ACC112 (cell line): ENCODE measurements at regions not wholly inside any gene's neighbourhood (a gene's known extent, or its start where the extent isn't known, plus 50 kb on each side); places are given as distances from the start of the nearest gene placed in this dataset.

ENCODE experiments used
- H2AFZ ChIP-seq: fragments of 200-600 bp; sonication (generic); one replicate; pipeline ENCODE4 v1.6.0; 2017; ENCODE audit warnings: antibody characterized with exemption, low read length; ENCODE audit not compliant: unreplicated experiment
- H3K27ac ChIP-seq: fragments of 200-600 bp; sonication (generic); 2 replicates; pipeline ENCODE4 v1.5.1; 2014; ENCODE audit warnings: low read depth, mild to moderate bottlenecking, antibody characterized with exemption, low read length, moderate library complexity
- H3K27me3 ChIP-seq: fragments of 200-600 bp; sonication (generic); 2 replicates; pipeline ENCODE4 v1.6.1; 2014; ENCODE audit warnings: mild to moderate bottlenecking, antibody characterized with exemption, low read length, moderate library complexity, mixed read lengths; ENCODE audit not compliant: insufficient read depth
- H3K36me3 ChIP-seq: fragments of 200-600 bp; sonication (generic); 2 replicates; pipeline ENCODE4 v1.6.1; 2016; ENCODE audit warnings: mild to moderate bottlenecking, antibody characterized with exemption, low read length, moderate library complexity, mixed read lengths; ENCODE audit not compliant: insufficient read depth
- H3K4me1 ChIP-seq: fragments of 200-600 bp; sonication (generic); one replicate; pipeline ENCODE4 v1.6.1; 2016; ENCODE audit warnings: low read length, mixed read lengths; ENCODE audit not compliant: insufficient read depth, unreplicated experiment, control insufficient read depth
- H3K4me3 ChIP-seq: fragments of 200-600 bp; sonication (generic); 2 replicates; pipeline ENCODE4 v1.5.1; 2014; ENCODE audit warnings: mild to moderate bottlenecking, low read depth, low read length
- H3K79me2 ChIP-seq: fragments of 200-600 bp; sonication (generic); one replicate; pipeline ENCODE4 v1.6.0; 2016; ENCODE audit warnings: low read length; ENCODE audit not compliant: control insufficient read depth, unreplicated experiment, insufficient read depth

- H3K36me3 ChIP-seq: no peaks in the 10 kb centered on the region
- no peaks in the 10 kb centered on the region for H3K4me1 ChIP-seq
- H2AFZ ChIP-seq: no peak overlapping the region
- no peak overlapping the region for H3K27ac ChIP-seq
- peaks cover 31% of the 10 kb centered on the region; the same call in 1 of the 2 replicates for H3K27me3 ChIP-seq
- no peaks in the 10 kb centered on the region for H3K79me2 ChIP-seq
- H3K4me3 ChIP-seq: no peak overlapping the region
Observed at GRCh38 chr4:84167564-84167963, 331.5 kb downstream of the NKX6-1 start.

DNA sequence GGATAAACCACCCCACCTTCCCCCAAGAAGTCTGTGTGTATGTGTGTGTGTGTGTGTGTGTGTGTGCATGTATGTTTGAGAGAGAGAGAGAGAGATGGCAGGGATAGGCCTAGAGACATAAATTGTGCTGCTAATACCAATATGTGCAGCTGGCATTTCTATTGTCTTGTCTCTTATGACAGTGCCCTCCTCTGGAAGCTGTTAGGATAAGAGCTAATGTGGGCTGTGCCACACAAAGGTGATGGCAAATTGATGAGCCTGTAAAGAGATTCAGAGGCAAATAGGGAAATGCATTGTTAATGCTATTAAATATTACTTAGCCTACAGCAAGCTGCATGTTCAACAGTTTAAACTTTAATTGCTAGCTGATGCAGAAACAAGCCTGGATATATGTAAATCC, 332.0 kb downstream of the NKX6-1 start:
- Histone ChIP-seq H3K4me1 (no peaks in the 10 kb centered on the region), H3K27ac (no peak overlapping the region), H2AFZ (no peak overlapping the region), H3K27me3 (peaks cover 35% of the 10 kb centered on the region), H3K36me3 (no peaks in the 10 kb centered on the region), H3K4me3 (no peak overlapping the region), H3K79me2 (no peaks in the 10 kb centered on the region)

- Histone ChIP-seq H2AFZ (no peak overlapping the region), H3K4me1 (no peaks in the 10 kb centered on the region), H3K4me3 (no peak overlapping the region), H3K27me3 (peaks cover 37% of the 10 kb centered on the region), H3K27ac (no peak overlapping the region), H3K79me2 (no peaks in the 10 kb centered on the region), H3K36me3 (no peaks in the 10 kb centered on the region)
Observed at GRCh38 chr4:84166486-84166885, 332.6 kb downstream of the NKX6-1 start.

DNA sequence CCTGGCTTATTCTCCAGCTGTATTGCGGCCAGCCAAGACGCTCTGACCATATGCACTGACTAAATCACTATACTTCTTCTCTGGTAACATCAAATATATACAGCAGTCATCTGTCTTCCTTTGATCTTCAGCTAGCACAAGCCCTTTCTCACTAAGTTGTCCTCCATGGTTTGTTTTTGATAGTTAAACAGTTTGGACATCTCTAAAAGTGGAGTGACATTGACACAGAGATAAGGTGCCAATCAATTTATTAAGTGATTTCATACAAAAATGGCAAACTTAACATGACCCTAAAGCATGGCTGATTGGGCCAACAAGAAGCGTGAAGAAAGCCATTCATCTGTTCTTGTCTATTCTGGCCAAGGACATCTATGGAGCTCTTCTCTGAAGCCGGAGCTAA, 334.9 kb downstream of the NKX6-1 start:
- no peaks in the 10 kb centered on the region for H3K4me1 ChIP-seq
- peaks cover 51% of the 10 kb centered on the region for H3K27me3 ChIP-seq
- H3K27ac ChIP-seq: no peak overlapping the region
- no peaks in the 10 kb centered on the region for H3K36me3 ChIP-seq
- H3K79me2 ChIP-seq: no peaks in the 10 kb centered on the region
- no peak overlapping the region for H2AFZ ChIP-seq
- no peak overlapping the region for H3K4me3 ChIP-seq

- no peaks in the 10 kb centered on the region for H3K4me1 ChIP-seq
- no peaks in the 10 kb centered on the region for H3K79me2 ChIP-seq
- H3K36me3 ChIP-seq: no peaks in the 10 kb centered on the region
- H3K27me3 ChIP-seq: peaks cover 76% of the 10 kb centered on the region
- H3K27ac ChIP-seq: no peak overlapping the region
- no peak overlapping the region for H2AFZ ChIP-seq
- H3K4me3 ChIP-seq: no peak overlapping the region
Observed at GRCh38 chr4:84159762-84160161, 339.3 kb downstream of the NKX6-1 start.

- Histone ChIP-seq H2AFZ (no peak overlapping the region), H3K36me3 (no peaks in the 10 kb centered on the region), H3K4me3 (no peak overlapping the region), H3K4me1 (no peaks in the 10 kb centered on the region), H3K27me3 (peaks cover 74% of the 10 kb centered on the region), H3K27ac (no peak overlapping the region), H3K79me2 (no peaks in the 10 kb centered on the region)
Observed at GRCh38 chr4:84158670-84159069, 340.4 kb downstream of the NKX6-1 start.

GRCh38 chr4:84151574-84151973, 347.5 kb downstream of the NKX6-1 start:
- H3K27me3 ChIP-seq: peaks cover 27% of the 10 kb centered on the region
- H3K36me3 ChIP-seq: no peaks in the 10 kb centered on the region
- no peak overlapping the region for H3K4me3 ChIP-seq
- no peaks in the 10 kb centered on the region for H3K79me2 ChIP-seq
- H2AFZ ChIP-seq: no peak overlapping the region
- H3K4me1 ChIP-seq: no peaks in the 10 kb centered on the region
- H3K27ac ChIP-seq: no peak overlapping the region

DNA sequence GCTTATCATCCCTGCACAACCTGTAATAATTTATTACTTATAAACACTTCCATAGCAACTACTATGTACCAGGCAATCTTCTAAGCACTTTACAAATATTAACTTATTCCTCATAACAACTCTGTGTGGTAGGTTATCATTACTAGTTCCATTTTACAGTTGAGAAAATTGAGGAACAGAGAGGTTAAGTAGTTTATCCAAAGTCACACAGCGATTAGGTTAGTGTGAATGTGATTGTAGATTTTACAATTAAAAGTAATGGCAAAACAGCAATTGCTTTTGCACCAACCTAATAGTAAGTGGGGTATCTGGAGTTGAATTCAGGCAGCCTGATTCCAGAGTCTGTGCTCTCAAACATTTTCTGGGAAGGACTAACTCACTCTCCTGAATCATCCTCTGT, 348.9 kb downstream of the NKX6-1 start:
- H3K27me3 ChIP-seq: peaks cover 19% of the 10 kb centered on the region; the same call in 1 of the 2 replicates
- H2AFZ ChIP-seq: no peak overlapping the region
- no peaks in the 10 kb centered on the region for H3K36me3 ChIP-seq
- H3K27ac ChIP-seq: no peak overlapping the region
- no peaks in the 10 kb centered on the region for H3K4me1 ChIP-seq
- H3K79me2 ChIP-seq: no peaks in the 10 kb centered on the region
- no peak overlapping the region for H3K4me3 ChIP-seq

- Histone ChIP-seq H3K27ac (no peak overlapping the region), H3K4me1 (no peaks in the 10 kb centered on the region), H3K79me2 (no peaks in the 10 kb centered on the region), H3K36me3 (no peaks in the 10 kb centered on the region), H3K4me3 (no peak overlapping the region), H3K27me3 (no peaks in the 10 kb centered on the region), H2AFZ (no peak overlapping the region)
Observed at GRCh38 chr4:84147831-84148230, 351.3 kb downstream of the NKX6-1 start.

DNA sequence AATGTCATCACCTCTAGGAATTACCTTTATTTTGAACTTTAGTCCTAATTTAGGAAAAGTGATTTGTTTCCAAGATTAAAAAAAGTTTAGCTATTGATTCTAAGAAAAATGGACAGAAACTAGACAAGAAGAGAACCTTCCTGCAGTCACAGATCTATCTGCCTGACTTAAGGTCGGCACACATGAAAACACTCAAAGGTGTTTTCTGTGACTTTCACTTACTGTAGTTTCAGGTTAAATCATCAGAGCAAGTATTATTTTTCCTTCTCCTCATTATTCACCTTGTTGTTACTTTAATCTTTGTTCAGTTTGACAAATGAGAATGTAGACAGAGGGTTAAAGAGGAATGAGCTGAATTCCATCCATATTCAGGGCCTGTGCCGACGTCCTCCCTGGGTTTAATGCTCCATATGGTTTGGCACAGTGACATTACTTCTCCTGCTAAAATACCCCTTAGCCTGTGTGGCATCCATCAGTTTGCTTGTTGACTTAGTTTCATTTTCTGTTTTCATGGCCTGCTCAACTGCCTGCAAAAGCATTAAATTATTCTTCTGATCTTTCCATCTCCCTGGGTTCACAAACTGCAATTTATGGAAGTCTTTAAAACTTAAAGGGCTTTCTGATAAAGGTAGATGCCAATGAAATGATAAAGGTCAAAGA, 352.7 kb downstream of the NKX6-1 start:
- no peaks in the 10 kb centered on the region for H3K4me1 ChIP-seq
- peak overlapping the region; percentile 62 for H2AFZ ChIP-seq
- peak overlapping the region; percentile 44 for H3K4me3 ChIP-seq
- no peaks in the 10 kb centered on the region for H3K79me2 ChIP-seq
- no peaks in the 10 kb centered on the region for H3K27me3 ChIP-seq
- no peak overlapping the region for H3K27ac ChIP-seq
- H3K36me3 ChIP-seq: no peaks in the 10 kb centered on the region

DNA sequence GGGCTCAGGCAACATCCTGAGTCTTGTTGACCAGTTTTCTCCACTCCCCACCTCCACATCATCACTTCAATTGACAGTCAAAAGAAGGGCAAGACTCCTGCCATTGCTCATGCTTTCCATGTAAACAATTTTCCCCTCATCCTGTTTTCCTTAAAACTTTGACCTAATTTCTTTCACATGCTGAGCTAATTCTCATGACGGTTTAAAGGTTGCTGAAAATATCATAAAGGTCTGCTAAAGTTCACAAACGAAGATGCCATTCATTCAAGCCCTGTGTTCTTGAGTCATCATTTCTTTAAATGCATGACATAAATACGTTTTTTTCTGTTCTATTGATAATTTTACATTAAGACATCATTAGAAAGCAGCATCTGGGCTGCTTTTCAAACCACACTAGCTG, 353.9 kb downstream of the NKX6-1 start:
- no peaks in the 10 kb centered on the region for H3K4me1 ChIP-seq
- H3K27me3 ChIP-seq: peaks cover 5% of the 10 kb centered on the region; the same call in 1 of the 2 replicates
- H3K79me2 ChIP-seq: no peaks in the 10 kb centered on the region
- H3K36me3 ChIP-seq: no peaks in the 10 kb centered on the region
- no peak overlapping the region for H3K27ac ChIP-seq
- no peak overlapping the region for H2AFZ ChIP-seq
- H3K4me3 ChIP-seq: no peak overlapping the region
